Gastrocnemius medialis (tissue), 4 donors: ENCODE measurements at regions not wholly inside any gene's neighbourhood (a gene's known extent, or its start where the extent isn't known, plus 50 kb on each side); places are given as distances from the start of the nearest gene placed in this dataset.

ENCODE experiments used
- ATAC-seq, 2 donors: fragments of 150-250 bp; one replicate each; pipeline ENCODE4 v1.9.1; 2016
- DNase-seq, 2 donors: peaks; one replicate each; pipeline ENCODE4 v3.0.0-alpha.2; 2019
- H3K27ac ChIP-seq, 4 donors: fragments of 200-600 bp; sonication (generic); 1 replicate in 1 of 4; 2 replicates in 3 of 4; pipeline ENCODE4 v1.5.1; 2016 to 2018; ENCODE audit warnings: mild to moderate bottlenecking in 2 of 4, moderate library complexity in 1 of 4
- H3K27me3 ChIP-seq, 3 donors: fragments of 200-600 bp; sonication (generic) in 2 of 3; 1 replicate in 1 of 3; 2 replicates in 2 of 3; pipeline versions ENCODE4 v1.5.1 to v1.6.0; 2016 to 2019; ENCODE audit warnings: mild to moderate bottlenecking in 1 of 3, moderate library complexity in 1 of 3
- H3K36me3 ChIP-seq, 2 donors: fragments of 200-600 bp; sonication (generic) in 1 of 2; one replicate each; pipeline ENCODE4 v1.5.1; 2017 to 2018
- H3K4me1 ChIP-seq, 2 donors: fragments of 200-600 bp; sonication (generic) in 1 of 2; one replicate each; pipeline ENCODE4 v1.5.1; 2016 to 2017; ENCODE audit warnings: mild to moderate bottlenecking in 2 of 2
- H3K4me3 ChIP-seq, 4 donors: fragments of 200-600 bp; sonication (generic) in 3 of 4; 1 replicate in 1 of 4; 2 replicates in 3 of 4; pipeline ENCODE4 v1.5.1; 2016 to 2019; ENCODE audit warnings: mild to moderate bottlenecking in 2 of 4
- H3K9me3 ChIP-seq, 3 donors: fragments of 200-600 bp; sonication (generic) in 2 of 3; 1 replicate in 1 of 3; 2 replicates in 2 of 3; pipeline ENCODE4 v1.5.1; 2016 to 2019
- CTCF ChIP-seq, 5 experiments: fragments of 450-650 bp in 3 of 5; fragments of 200-600 bp in 2 of 5; sonication (generic) in 2 of 5; IDR thresholded peaks in 4 of 5; conservative IDR thresholded peaks in 1 of 5; 1 replicate in 4 of 5; 2 replicates in 1 of 5; pipeline ENCODE4 v1.5.1; 2016 to 2019; ENCODE audit warnings: antibody characterized with exemption in 5 of 5, mild to moderate bottlenecking in 3 of 5, moderate library complexity in 3 of 5
- POLR2A ChIP-seq, 2 donors: fragments of 450-650 bp; IDR thresholded peaks; one replicate each; pipeline ENCODE4 v1.6.1; 2017; ENCODE audit warnings: antibody characterized with exemption in 2 of 2, mild to moderate bottlenecking in 2 of 2, moderate library complexity in 2 of 2
- in situ Hi-C, 4 donors: fragments of 200-750 bp; cut with MboI; loops; one replicate each; pipeline versions ENCODE4 v1.15.0 to v1.8.0; 2017; ENCODE audit warnings: low sequenced_read_pairs in 4 of 4
- intact Hi-C: fragments of 100-400 bp; cut with DNase I; formaldehyde crosslinking; loops from one replicate; pipeline ENCODE4 v1.15.1; 2023; ENCODE audit warnings: low total_unique reads

DNA sequence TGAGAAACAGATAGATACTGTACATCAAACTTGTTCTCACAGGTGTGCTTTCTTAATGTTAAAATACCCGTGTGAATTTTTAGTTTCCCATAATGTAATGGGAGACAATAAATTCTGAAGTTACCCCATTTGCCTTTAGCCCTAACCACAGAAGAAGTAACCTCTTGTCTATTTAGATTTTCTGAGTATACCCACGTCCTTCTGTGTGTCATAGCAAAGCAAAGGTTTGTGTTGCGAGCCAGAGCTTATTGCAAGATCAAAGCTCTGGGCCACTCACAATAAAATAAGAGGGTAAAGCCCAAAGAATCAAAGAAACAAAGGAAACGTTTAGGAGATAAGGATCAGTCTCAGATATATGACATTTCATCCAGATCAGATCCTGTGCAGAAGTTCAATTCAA lies 73.9 kb downstream of the BMP4 start:
- ATAC-seq, result no peak
- in situ Hi-C loops, result no loop called here
- Histone ChIP-seq H3K4me1 (no peaks in the 10 kb centered on the region), H3K9me3 (no peaks in the 10 kb centered on the region), H3K36me3 (no peaks in the 10 kb centered on the region), H3K27me3 (no peaks in the 10 kb centered on the region), H3K27ac (no peak overlapping the region), H3K4me3 (no peak overlapping the region)
- DNase-seq, result no peak
- TF ChIP-seq POLR2A (IDR thresholded peaks at IDR 0.05), result no peak
- TF ChIP-seq CTCF (IDR thresholded peaks at IDR 0.05 in 4 of 5, conservative IDR thresholded peaks at IDR 0.05 in 1 of 5), result no peak
- intact Hi-C loops, result no loop called here

DNA sequence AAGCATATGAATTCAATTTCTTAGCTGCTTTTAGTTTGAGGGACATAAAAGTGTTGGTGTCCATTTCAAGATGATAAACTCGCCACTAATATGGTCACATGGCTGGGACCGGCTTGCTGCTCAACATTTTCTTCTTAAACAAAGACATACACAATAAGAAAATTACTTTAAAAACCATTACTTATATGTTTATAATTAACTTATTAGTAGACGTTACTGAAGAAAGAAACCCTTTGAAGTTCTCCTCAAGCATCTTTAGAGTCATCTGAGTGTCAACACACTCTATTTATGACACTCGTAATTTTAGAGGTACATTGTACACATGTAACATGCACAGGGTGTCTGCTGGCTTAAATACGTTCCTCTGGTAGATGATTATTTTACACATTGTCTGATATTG lies 74.7 kb downstream of the BMP4 start:
- Histone ChIP-seq H3K27me3 (no peaks in the 10 kb centered on the region), H3K36me3 (no peaks in the 10 kb centered on the region), H3K4me3 (no peak overlapping the region), H3K9me3 (no peaks in the 10 kb centered on the region), H3K4me1 (no peaks in the 10 kb centered on the region), H3K27ac (peak overlapping the region in 1 of 4 donors; percentile 13)
- no peak for DNase-seq
- in situ Hi-C loops, result no loop called here
- intact Hi-C loops, result no loop called here
- no peak for ATAC-seq
- no peak for TF ChIP-seq CTCF (IDR thresholded peaks at IDR 0.05 in 4 of 5, conservative IDR thresholded peaks at IDR 0.05 in 1 of 5)
- TF ChIP-seq POLR2A (IDR thresholded peaks at IDR 0.05), result no peak

DNA sequence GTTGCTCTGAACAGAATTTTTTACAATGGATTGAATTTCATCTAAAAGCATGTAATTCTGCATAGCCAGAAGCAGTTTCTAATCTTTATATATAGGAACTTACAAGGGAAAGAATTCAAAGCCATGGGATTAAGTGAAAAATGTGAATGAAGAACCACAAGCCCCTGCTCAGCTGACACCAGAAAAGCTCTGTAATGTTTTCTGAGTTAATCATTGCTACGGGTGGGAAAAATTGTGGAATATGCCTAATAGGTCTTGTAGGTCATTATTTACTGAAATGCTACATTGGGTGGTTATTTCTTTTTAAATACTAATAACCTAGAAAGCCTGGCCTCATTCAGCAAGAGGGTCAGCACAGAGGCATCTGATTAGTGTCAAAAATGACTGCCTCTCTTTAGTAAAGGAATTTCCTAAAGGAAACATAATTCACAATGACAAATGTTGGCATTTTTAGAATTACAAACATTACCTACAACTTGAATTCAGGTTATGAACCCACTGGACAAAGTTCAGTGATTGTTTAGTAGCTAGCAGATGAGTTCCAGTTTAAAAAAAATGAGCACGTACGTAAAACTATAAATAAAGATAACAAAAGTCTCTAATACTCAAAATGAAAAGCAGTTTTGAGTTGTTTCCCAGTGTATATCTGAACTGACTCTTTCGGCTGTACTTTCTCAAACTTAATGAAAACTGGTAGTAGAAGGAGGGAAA lies 75.3 kb downstream of the BMP4 start:
- H3K36me3 ChIP-seq, result no peaks in the 10 kb centered on the region
- intact Hi-C loops (no loop called here), in situ Hi-C loops (no loop called here)
- no peaks in the 10 kb centered on the region for H3K27me3 ChIP-seq
- no peak for DNase-seq
- no peak overlapping the region for H3K4me3 ChIP-seq
- H3K9me3 ChIP-seq, result no peaks in the 10 kb centered on the region
- ATAC-seq, result no peak
- H3K27ac ChIP-seq, result peak overlapping the region in 1 of 4 donors; percentile 32
- no peak for TF ChIP-seq POLR2A (IDR thresholded peaks at IDR 0.05)
- no peak for TF ChIP-seq CTCF (IDR thresholded peaks at IDR 0.05 in 4 of 5, conservative IDR thresholded peaks at IDR 0.05 in 1 of 5)
- H3K4me1 ChIP-seq, result no peaks in the 10 kb centered on the region

GRCh38 chr14:53880761-53881160 lies 75.9 kb downstream of the BMP4 start:
- Histone ChIP-seq H3K4me3 (no peak overlapping the region), H3K27ac (peak overlapping the region in 3 of 4 donors; percentile 27 to 45 (median 32)), H3K36me3 (no peaks in the 10 kb centered on the region), H3K4me1 (no peaks in the 10 kb centered on the region), H3K9me3 (no peaks in the 10 kb centered on the region), H3K27me3 (no peaks in the 10 kb centered on the region)
- in situ Hi-C loops (no loop called here), intact Hi-C loops (no loop called here)
- TF ChIP-seq CTCF (IDR thresholded peaks at IDR 0.05 in 4 of 5, conservative IDR thresholded peaks at IDR 0.05 in 1 of 5) (no peak), POLR2A (IDR thresholded peaks at IDR 0.05) (no peak)
- ATAC-seq (no peak), DNase-seq (no peak)

- no peak for ATAC-seq
Observed at GRCh38 chr14:53879747-53880146, 76.9 kb downstream of the BMP4 start.

More at GRCh38 chr14:53879747-53880146, 76.9 kb downstream of the BMP4 start:
- TF ChIP-seq CTCF (IDR thresholded peaks at IDR 0.05 in 4 of 5, conservative IDR thresholded peaks at IDR 0.05 in 1 of 5) (no peak), POLR2A (IDR thresholded peaks at IDR 0.05) (no peak)
- in situ Hi-C loops, result no loop called here
- DNase-seq, result no peak
- intact Hi-C loops, result no loop called here
- Histone ChIP-seq H3K27ac (peak overlapping the region; percentile 22 to 45 (median 35)), H3K9me3 (no peaks in the 10 kb centered on the region), H3K36me3 (no peaks in the 10 kb centered on the region), H3K4me3 (no peak overlapping the region), H3K27me3 (no peaks in the 10 kb centered on the region), H3K4me1 (no peaks in the 10 kb centered on the region)
